ENCODE measurements at regions not wholly inside any gene's neighbourhood (a gene's known extent, or its start where the extent isn't known, plus 50 kb on each side); places are given as distances from the start of the nearest gene placed in this dataset.
"Not testable (repeated sequence)": the region's sequence is repeated elsewhere in the genome, so short reads cannot be mapped to it uniquely, and the experiment has no call there.

- not testable (repeated sequence) for DNase-seq
These were observed 106.0 kb downstream of the BUD13 start for GRCh38 chr11:116666673-116667249.

- DNase-seq: no peak
These were observed 107.3 kb downstream of the BUD13 start for GRCh38 chr11:116665523-116665922.

GRCh38 chr11:116661056-116661455 lies 111.7 kb downstream of the BUD13 start:
- DNase-seq: no peak

GRCh38 chr11:116660011-116660410 lies 112.8 kb downstream of the BUD13 start:
- DNase-seq: no peak

GRCh38 chr11:116658876-116659535 lies 113.8 kb downstream of the BUD13 start:
- no peak for DNase-seq

- DNase-seq: no peak
These were observed 114.7 kb downstream of the BUD13 start for GRCh38 chr11:116657842-116658825.

- DNase-seq: no peak
These were observed 116.8 kb downstream of the BUD13 start for GRCh38 chr11:116656011-116656410.

GRCh38 chr11:116654526-116654925 lies 118.3 kb downstream of the BUD13 start:
- DNase-seq: no peak

- DNase-seq: no peak
These were observed 119.6 kb downstream of the BUD13 start for GRCh38 chr11:116653206-116653605.

- DNase-seq: no peak
These were observed 121.0 kb downstream of the BUD13 start for GRCh38 chr11:116651737-116652237.

GRCh38 chr11:116651098-116651736 lies 121.6 kb downstream of the BUD13 start:
- no peak for DNase-seq

GRCh38 chr11:116650052-116650451 lies 122.7 kb downstream of the BUD13 start:
- no peak for DNase-seq

- no peak for DNase-seq
These were observed 123.5 kb downstream of the BUD13 start for GRCh38 chr11:116649268-116649667.

- no peak for DNase-seq
These were observed 124.3 kb downstream of the BUD13 start for GRCh38 chr11:116648247-116649174.

- DNase-seq: no peak
These were observed 125.3 kb downstream of the BUD13 start for GRCh38 chr11:116647305-116648080.

GRCh38 chr11:116646191-116646590 lies 126.6 kb downstream of the BUD13 start:
- no peak for DNase-seq

- DNase-seq: no peak
These were observed 127.9 kb downstream of the BUD13 start for GRCh38 chr11:116644941-116645305.

GRCh38 chr11:116644201-116644940 lies 128.4 kb downstream of the BUD13 start:
- no peak for DNase-seq

- no peak for DNase-seq
These were observed 129.3 kb downstream of the BUD13 start for GRCh38 chr11:116643521-116643920.

- no peak for DNase-seq
These were observed 129.9 kb downstream of the BUD13 start for GRCh38 chr11:116642902-116643301.

Measured in suppressor macrophage (primary cell).